OCI-LY3 (cell line): ENCODE measurements at regions not wholly inside any gene's neighbourhood (a gene's known extent, or its start where the extent isn't known, plus 50 kb on each side); places are given as distances from the start of the nearest gene placed in this dataset.

Source experiments
- H2AFZ ChIP-seq: fragments of 200-600, 300-600 bp; shearing (Covaris generic); 2 replicates; pipeline ENCODE4 v1.6.0; 2014; ENCODE audit warnings: antibody characterized with exemption, low read depth, low read length
- H3K27ac ChIP-seq: fragments of 200-600, 300-600 bp; sonication (generic); 2 replicates; pipeline ENCODE4 v1.5.1; 2014; ENCODE audit warnings: mild to moderate bottlenecking, low read length, moderate library complexity, mixed read lengths
- H3K27me3 ChIP-seq: fragments of 200-600, 300-600 bp; sonication (generic); 2 replicates; pipeline ENCODE4 v1.6.1; 2014; ENCODE audit warnings: low read depth, low read length, mixed read lengths
- H3K36me3 ChIP-seq: fragments of 200-600, 300-600 bp; sonication (generic); replicated peaks from 2 replicates; pipeline ENCODE3; 2014; ENCODE audit warnings: low read depth, low read length, mixed read lengths
- H3K4me1 ChIP-seq: fragments of 300-600, 200-600 bp; sonication (generic); 2 replicates; pipeline ENCODE4 v1.6.1; 2014; ENCODE audit warnings: low read length, mixed read lengths
- H3K4me2 ChIP-seq: fragments of 200-600, 300-600 bp; sonication (generic); 2 replicates; pipeline ENCODE4 v1.6.1; 2014; ENCODE audit warnings: low read length, mixed read lengths
- H3K4me3 ChIP-seq: fragments of 300-600, 200-600 bp; sonication (generic); 2 replicates; pipeline ENCODE4 v1.5.1; 2014; ENCODE audit warnings: antibody characterized with exemption, mild to moderate bottlenecking, low read length, moderate library complexity
- H3K79me2 ChIP-seq: fragments of 300-600, 200-600 bp; shearing (Covaris generic); 2 replicates; pipeline ENCODE4 v1.6.1; 2014; ENCODE audit warnings: mild to moderate bottlenecking, low read length, mixed read lengths
- H3K9ac ChIP-seq: fragments of 300-600, 200-600 bp; shearing (Covaris generic); 2 replicates; pipeline ENCODE4 v1.6.0; 2014; ENCODE audit warnings: mild to moderate bottlenecking, low read length, moderate library complexity
- H3K9me3 ChIP-seq: fragments of 200-600, 300-600 bp; shearing (Covaris generic); 2 replicates; pipeline ENCODE4 v1.6.1; 2014; ENCODE audit warnings: low read length, mixed read lengths; ENCODE audit not compliant: insufficient read depth
- H4K20me1 ChIP-seq: fragments of 200-600, 300-600 bp; sonication (generic); 2 replicates; pipeline ENCODE4 v1.6.1; 2016; ENCODE audit warnings: low read length, mixed read lengths; ENCODE audit not compliant: insufficient read depth
- EZH2phosphoT487 ChIP-seq: fragments of 200-600 bp; shearing (Covaris generic); IDR thresholded peaks from 2 replicates; pipeline ENCODE4 v1.6.1; 2018; ENCODE audit warnings: antibody characterized with exemption, mixed run types, low read depth
- TF ChIP-seq, protein P1 (sequence below): fragments of 200-600, 300-600 bp; sonication (generic); IDR thresholded peaks from 2 replicates; pipeline ENCODE4 v1.5.1; 2014; ENCODE audit warnings: antibody characterized with exemption, low read length, low read depth

DNA sequence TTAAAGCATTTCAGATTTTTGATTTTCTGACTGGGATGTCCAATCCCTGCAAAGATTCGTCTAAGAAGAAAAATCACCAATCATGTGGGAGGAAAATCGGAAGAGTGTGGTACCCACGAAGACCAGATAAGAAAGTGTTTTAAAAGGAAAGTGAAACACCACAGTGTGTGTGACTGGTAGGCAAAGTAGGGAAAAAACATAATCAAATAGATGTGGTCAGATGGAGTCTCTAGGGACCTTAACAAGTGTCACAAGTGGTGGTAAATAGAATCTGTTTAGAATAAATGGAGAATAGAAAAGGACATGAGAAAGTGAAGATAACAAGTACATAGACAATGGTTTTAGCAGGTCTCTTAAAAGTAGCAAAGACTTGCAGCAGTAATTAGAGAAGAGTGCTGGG lies 154.6 kb downstream of the SLC30A10 start:
- H3K36me3 ChIP-seq: no peaks in the 10 kb centered on the region
- H2AFZ ChIP-seq: no peak overlapping the region
- H3K4me1 ChIP-seq: peaks cover 17% of the 10 kb centered on the region
- H3K9me3 ChIP-seq: no peaks in the 10 kb centered on the region
- H3K9ac ChIP-seq: no peak overlapping the region
- no peaks in the 10 kb centered on the region for H4K20me1 ChIP-seq
- H3K27ac ChIP-seq: peak overlapping the region; percentile 2; the same call in 1 of the 2 replicates
- H3K4me2 ChIP-seq: peak overlapping the region; percentile 57
- H3K79me2 ChIP-seq: no peaks in the 10 kb centered on the region
- H3K27me3 ChIP-seq: peaks cover 5% of the 10 kb centered on the region
- H3K4me3 ChIP-seq: peak overlapping the region; percentile 9
- no peak for TF ChIP-seq EZH2phosphoT487
- TF ChIP-seq, protein P1, sequence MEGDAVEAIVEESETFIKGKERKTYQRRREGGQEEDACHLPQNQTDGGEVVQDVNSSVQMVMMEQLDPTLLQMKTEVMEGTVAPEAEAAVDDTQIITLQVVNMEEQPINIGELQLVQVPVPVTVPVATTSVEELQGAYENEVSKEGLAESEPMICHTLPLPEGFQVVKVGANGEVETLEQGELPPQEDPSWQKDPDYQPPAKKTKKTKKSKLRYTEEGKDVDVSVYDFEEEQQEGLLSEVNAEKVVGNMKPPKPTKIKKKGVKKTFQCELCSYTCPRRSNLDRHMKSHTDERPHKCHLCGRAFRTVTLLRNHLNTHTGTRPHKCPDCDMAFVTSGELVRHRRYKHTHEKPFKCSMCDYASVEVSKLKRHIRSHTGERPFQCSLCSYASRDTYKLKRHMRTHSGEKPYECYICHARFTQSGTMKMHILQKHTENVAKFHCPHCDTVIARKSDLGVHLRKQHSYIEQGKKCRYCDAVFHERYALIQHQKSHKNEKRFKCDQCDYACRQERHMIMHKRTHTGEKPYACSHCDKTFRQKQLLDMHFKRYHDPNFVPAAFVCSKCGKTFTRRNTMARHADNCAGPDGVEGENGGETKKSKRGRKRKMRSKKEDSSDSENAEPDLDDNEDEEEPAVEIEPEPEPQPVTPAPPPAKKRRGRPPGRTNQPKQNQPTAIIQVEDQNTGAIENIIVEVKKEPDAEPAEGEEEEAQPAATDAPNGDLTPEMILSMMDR: no peak

GRCh38 chr1:219773110-219773509 lies 155.2 kb downstream of the SLC30A10 start:
- no peak overlapping the region for H3K27ac ChIP-seq
- no peaks in the 10 kb centered on the region for H3K79me2 ChIP-seq
- TF ChIP-seq, protein P1: no peak
- no peak for TF ChIP-seq EZH2phosphoT487
- H3K9ac ChIP-seq: no peak overlapping the region
- H3K4me1 ChIP-seq: peaks cover 17% of the 10 kb centered on the region
- no peaks in the 10 kb centered on the region for H3K9me3 ChIP-seq
- H3K27me3 ChIP-seq: no peaks in the 10 kb centered on the region
- H2AFZ ChIP-seq: no peak overlapping the region
- peak overlapping the region; percentile 57 for H3K4me2 ChIP-seq
- H4K20me1 ChIP-seq: no peaks in the 10 kb centered on the region
- H3K36me3 ChIP-seq: no peaks in the 10 kb centered on the region
- H3K4me3 ChIP-seq: no peak overlapping the region

GRCh38 chr1:219772265-219773036 lies 155.9 kb downstream of the SLC30A10 start:
- H3K27ac ChIP-seq: no peak overlapping the region
- no peak for TF ChIP-seq EZH2phosphoT487
- TF ChIP-seq, protein P1: no peak

DNA sequence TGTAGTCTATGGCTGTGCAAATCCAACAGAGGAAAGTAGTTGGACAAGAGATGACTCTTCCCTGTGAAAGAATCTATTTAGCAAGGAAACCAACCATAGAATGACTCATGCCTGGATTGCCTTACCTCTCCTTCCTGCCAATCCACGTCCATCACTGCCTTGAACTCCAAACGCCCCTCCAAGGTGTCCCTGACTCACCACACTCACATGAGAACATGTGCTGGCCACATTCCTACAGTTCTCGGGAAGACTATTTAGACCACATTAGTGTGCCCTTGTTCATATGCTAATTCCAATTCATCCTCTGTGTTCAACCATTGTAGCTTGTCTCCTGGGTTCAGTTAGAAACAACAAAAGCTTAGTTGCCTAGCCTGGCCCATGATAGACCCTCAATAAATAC lies 157.3 kb downstream of the SLC30A10 start:
- Histone ChIP-seq H3K27ac (no peak overlapping the region), H3K9me3 (no peaks in the 10 kb centered on the region)
- TF ChIP-seq EZH2phosphoT487: no peak
- TF ChIP-seq, protein P1: no peak

More at GRCh38 chr1:219772265-219773036, 155.9 kb downstream of the SLC30A10 start:
- no peak overlapping the region for H3K4me2 ChIP-seq
- H3K4me3 ChIP-seq: no peak overlapping the region
- H3K27me3 ChIP-seq: no peaks in the 10 kb centered on the region
- no peaks in the 10 kb centered on the region for H4K20me1 ChIP-seq
- no peak overlapping the region for H3K9ac ChIP-seq
- no peak overlapping the region for H2AFZ ChIP-seq
- H3K79me2 ChIP-seq: no peaks in the 10 kb centered on the region
- no peaks in the 10 kb centered on the region for H3K9me3 ChIP-seq
- H3K36me3 ChIP-seq: no peaks in the 10 kb centered on the region
- H3K4me1 ChIP-seq: peaks cover 17% of the 10 kb centered on the region

More for the DNA sequence above, 157.3 kb downstream of the SLC30A10 start:
- H3K27me3 ChIP-seq: no peaks in the 10 kb centered on the region
- H4K20me1 ChIP-seq: no peaks in the 10 kb centered on the region
- H2AFZ ChIP-seq: no peak overlapping the region
- no peak overlapping the region for H3K9ac ChIP-seq
- no peaks in the 10 kb centered on the region for H3K79me2 ChIP-seq
- no peaks in the 10 kb centered on the region for H3K36me3 ChIP-seq
- no peak overlapping the region for H3K4me3 ChIP-seq
- H3K4me2 ChIP-seq: no peak overlapping the region
- H3K4me1 ChIP-seq: peaks cover 17% of the 10 kb centered on the region
